Dermis microvascular lymphatic vessel endothelial cell (primary cell): ENCODE measurements at regions not wholly inside any gene's neighbourhood (a gene's known extent, or its start where the extent isn't known, plus 50 kb on each side); places are given as distances from the start of the nearest gene placed in this dataset.

Experiments
- DNase-seq, 2 donors: peaks; one replicate each; pipeline versions ENCODE4 v3.0.0 to v3.0.0-alpha.2; 2010; ENCODE audit warnings: low read depth in 2 of 2

- DNase-seq: no peak
Observed at GRCh38 chr7:35348611-35349400, 94.9 kb upstream of the TBX20 start.

GRCh38 chr7:35342786-35343185, 88.9 kb upstream of the TBX20 start:
- DNase-seq: no peak

- no peak for DNase-seq
Observed at GRCh38 chr7:35339811-35340210, 85.9 kb upstream of the TBX20 start.

GRCh38 chr7:35336444-35336843, 82.5 kb upstream of the TBX20 start:
- no peak for DNase-seq

GRCh38 chr7:35334506-35334905, 80.6 kb upstream of the TBX20 start:
- DNase-seq: no peak

- DNase-seq: no peak
Observed at GRCh38 chr7:35333265-35333664, 79.4 kb upstream of the TBX20 start.

- no peak for DNase-seq
Observed at GRCh38 chr7:35331730-35332678, 78.1 kb upstream of the TBX20 start.

GRCh38 chr7:35329026-35329425, 75.1 kb upstream of the TBX20 start:
- DNase-seq: no peak

- no peak for DNase-seq
Observed at GRCh38 chr7:35319606-35320005, 65.7 kb upstream of the TBX20 start.

GRCh38 chr7:35316549-35316948, 62.6 kb upstream of the TBX20 start:
- DNase-seq: no peak

GRCh38 chr7:35315517-35315916, 61.6 kb upstream of the TBX20 start:
- DNase-seq: no peak

- no peak for DNase-seq
Observed at GRCh38 chr7:35314354-35314753, 60.5 kb upstream of the TBX20 start.

- no peak for DNase-seq
Observed at GRCh38 chr7:35313575-35313974, 59.7 kb upstream of the TBX20 start.
